Uterus (tissue), 2 donors: ENCODE measurements at regions not wholly inside any gene's neighbourhood (a gene's known extent, or its start where the extent isn't known, plus 50 kb on each side); places are given as distances from the start of the nearest gene placed in this dataset.
"Not testable (repeated sequence)": the region's sequence is repeated elsewhere in the genome, so short reads cannot be mapped to it uniquely, and the experiment has no call there.

Source experiments
- CTCF ChIP-seq, 4 experiments: fragments of 200-600 bp in 2 of 4; fragments of 450-650 bp in 2 of 4; sonication (generic) in 2 of 4; IDR thresholded peaks; one replicate each; pipeline ENCODE4 v1.5.1; 2016 to 2019; ENCODE audit warnings: antibody characterized with exemption in 4 of 4, mild to moderate bottlenecking in 2 of 4, moderate library complexity in 1 of 4
- POLR2A ChIP-seq, 2 donors: fragments of 450-650 bp; IDR thresholded peaks; one replicate each; pipeline ENCODE4 v1.6.1; 2016; ENCODE audit warnings: antibody characterized with exemption in 2 of 2, mild to moderate bottlenecking in 1 of 2, moderate library complexity in 1 of 2

- not testable (repeated sequence) for TF ChIP-seq CTCF, POLR2A (IDR thresholded peaks at IDR 0.05)
Observed at GRCh38 chr3:124152891-124153290, 161.0 kb upstream of the ROPN1 start.
